Neuronal stem cell (in vitro differentiated cells): ENCODE measurements at regions not wholly inside any gene's neighbourhood (a gene's known extent, or its start where the extent isn't known, plus 50 kb on each side); places are given as distances from the start of the nearest gene placed in this dataset.

Source experiments
- DNase-seq: peaks from one replicate; pipeline ENCODE4 v3.0.0-alpha.2; 2013; ENCODE audit warnings: low spot score
- H2AFZ ChIP-seq: one replicate; pipeline ENCODE4 v1.6.1; 2013; ENCODE audit warnings: mild to moderate bottlenecking, low read length, inconsistent platforms
- H2AK5ac ChIP-seq: 2 replicates; pipeline ENCODE4 v1.6.1; 2013; ENCODE audit warnings: low read depth, mild to moderate bottlenecking, inconsistent platforms, low read length, moderate library complexity, mixed read lengths
- H2BK120ac ChIP-seq: 2 replicates; pipeline ENCODE4 v1.6.1; 2013; ENCODE audit warnings: low read depth, mild to moderate bottlenecking, inconsistent platforms, low read length, moderate library complexity, mixed read lengths
- H2BK12ac ChIP-seq: one replicate; pipeline ENCODE4 v1.6.1; 2013; ENCODE audit warnings: low read length, inconsistent platforms
- H2BK15ac ChIP-seq: 2 replicates; pipeline ENCODE4 v1.6.1; 2013; ENCODE audit warnings: mild to moderate bottlenecking, low read length, inconsistent platforms, mixed read lengths
- H2BK5ac ChIP-seq: one replicate; pipeline ENCODE4 v1.6.1; 2013; ENCODE audit warnings: inconsistent platforms, mild to moderate bottlenecking, low read length, moderate library complexity
- H3K14ac ChIP-seq: one replicate; pipeline ENCODE4 v1.6.1; 2013; ENCODE audit warnings: low read length, inconsistent platforms
- H3K18ac ChIP-seq: 2 replicates; pipeline ENCODE4 v1.6.1; 2013; ENCODE audit warnings: low read length, inconsistent platforms
- H3K23ac ChIP-seq: 2 replicates; pipeline ENCODE4 v1.6.1; 2013; ENCODE audit warnings: low read depth, mild to moderate bottlenecking, mixed read lengths, low read length, inconsistent platforms; ENCODE audit not compliant: poor library complexity
- H3K27ac ChIP-seq: replicated peaks from 3 replicates; pipeline ENCODE4 v1.5.1; 2013; ENCODE audit warnings: low read length, inconsistent platforms
- H3K27me3 ChIP-seq, 3 experiments: 2 replicates each; pipeline ENCODE4 v1.6.1; 2013; ENCODE audit warnings: low read length in 3 of 3, mild to moderate bottlenecking in 2 of 3, inconsistent platforms in 1 of 3, low read depth in 1 of 3, mixed read lengths in 1 of 3, moderate library complexity in 1 of 3; ENCODE audit not compliant: control insufficient read depth in 3 of 3, insufficient read depth in 3 of 3
- H3K36me3 ChIP-seq, 2 donors: replicated peaks in 1 of 2; 2 replicates each; pipeline ENCODE4 v1.6.1; 2013; ENCODE audit warnings: low read length in 2 of 2; ENCODE audit not compliant: control insufficient read depth in 2 of 2, insufficient read depth in 2 of 2
- H3K4ac ChIP-seq: 2 replicates; pipeline ENCODE4 v1.6.1; 2013; ENCODE audit warnings: inconsistent platforms, mild to moderate bottlenecking, low read length, moderate library complexity
- H3K4me1 ChIP-seq, 2 donors: 1 replicate in 1 of 2; 2 replicates in 1 of 2; pipeline ENCODE4 v1.6.1; 2013; ENCODE audit warnings: low read length in 2 of 2, low read depth in 1 of 2; ENCODE audit not compliant: control insufficient read depth in 2 of 2, insufficient read depth in 1 of 2
- H3K4me2 ChIP-seq: one replicate; pipeline ENCODE4 v1.6.1; 2013; ENCODE audit warnings: mild to moderate bottlenecking, low read length, inconsistent platforms; ENCODE audit not compliant: insufficient read depth, poor library complexity, severe bottlenecking
- H3K4me3 ChIP-seq, 2 donors: 2 replicates each; pipeline ENCODE4 v1.5.1; 2013; ENCODE audit warnings: low read length in 2 of 2, mild to moderate bottlenecking in 2 of 2, inconsistent platforms in 1 of 2, moderate library complexity in 1 of 2
- H3K79me1 ChIP-seq: one replicate; pipeline ENCODE4 v1.6.1; 2013; ENCODE audit warnings: low read depth, mild to moderate bottlenecking, inconsistent platforms, low read length, moderate library complexity
- H3K9ac ChIP-seq: one replicate; pipeline ENCODE4 v1.6.1; 2013; ENCODE audit warnings: mild to moderate bottlenecking, low read depth, low read length, inconsistent platforms; ENCODE audit not compliant: poor library complexity
- H3K9me3 ChIP-seq, 2 donors: replicated peaks in 1 of 2; 2 replicates each; pipeline versions ENCODE3 to v1.6.1; 2013; ENCODE audit warnings: low read length in 2 of 2, mild to moderate bottlenecking in 2 of 2, inconsistent platforms in 1 of 2, low read depth in 1 of 2, mixed read lengths in 1 of 2, moderate library complexity in 1 of 2; ENCODE audit not compliant: control insufficient read depth in 2 of 2, insufficient read depth in 1 of 2
- H4K8ac ChIP-seq: one replicate; pipeline ENCODE4 v1.6.1; 2013; ENCODE audit warnings: low read depth, mild to moderate bottlenecking, inconsistent platforms, low read length, moderate library complexity
- H4K91ac ChIP-seq: one replicate; pipeline ENCODE4 v1.6.1; 2013; ENCODE audit warnings: low read length, low read depth, mild to moderate bottlenecking, inconsistent platforms; ENCODE audit not compliant: poor library complexity
- WGBS, 2 donors: extraction: QIAGEN DNeasy Blood & Tissue Kit; methylation state at CpG; one replicate each; pipeline ENCODE4 v1.1.7; 2013; ENCODE audit warnings: missing lambda C conversion rate in 2 of 2, mixed read lengths in 1 of 2; ENCODE audit not compliant: insufficient read length in 2 of 2, insufficient replicate concordance in 1 of 2; ENCODE audit errors: extremely low coverage in 2 of 2; 5-methylcytosine and 5-hydroxymethylcytosine counted together

- Histone ChIP-seq H2BK15ac (no peak overlapping the region), H3K23ac (no peak overlapping the region), H2BK120ac (no peak overlapping the region), H3K9me3 (no peaks in the 10 kb centered on the region), H2AFZ (no peak overlapping the region), H3K27ac (no peak overlapping the region), H2AK5ac (no peak overlapping the region), H3K27me3 (no peaks in the 10 kb centered on the region), H3K4me2 (no peak overlapping the region), H3K4ac (no peak overlapping the region), H3K79me1 (no peaks in the 10 kb centered on the region), H3K14ac (no peak overlapping the region), H2BK5ac (no peak overlapping the region), H3K18ac (no peak overlapping the region), H4K91ac (no peak overlapping the region), H3K36me3 (no peaks in the 10 kb centered on the region), H3K4me1 (no peaks in the 10 kb centered on the region), H2BK12ac (no peak overlapping the region), H3K4me3 (no peak overlapping the region), H4K8ac (no peak overlapping the region), H3K9ac (no peak overlapping the region)
- DNase-seq = no peak
Measured at GRCh38 chr2:125850541-125850940, 805.4 kb upstream of the GYPC start.

GRCh38 chr2:125852364-125852763, 803.6 kb upstream of the GYPC start:
- Histone ChIP-seq H3K4me3 (no peak overlapping the region), H4K91ac (no peak overlapping the region), H3K18ac (no peak overlapping the region), H3K4ac (no peak overlapping the region), H2BK15ac (no peak overlapping the region), H3K27ac (no peak overlapping the region), H2AK5ac (no peak overlapping the region), H2AFZ (peak overlapping the region; percentile 64), H3K79me1 (no peaks in the 10 kb centered on the region), H4K8ac (no peak overlapping the region), H3K4me2 (no peak overlapping the region), H3K9me3 (no peaks in the 10 kb centered on the region), H3K23ac (no peak overlapping the region), H2BK5ac (no peak overlapping the region), H2BK120ac (no peak overlapping the region), H3K4me1 (no peaks in the 10 kb centered on the region), H2BK12ac (no peak overlapping the region), H3K36me3 (no peaks in the 10 kb centered on the region), H3K9ac (no peak overlapping the region), H3K27me3 (no peaks in the 10 kb centered on the region), H3K14ac (no peak overlapping the region)
- DNase-seq = no peak
- WGBS, 2 donors = no CpG with 5 or more reads among the region's 1 CpG

DNA sequence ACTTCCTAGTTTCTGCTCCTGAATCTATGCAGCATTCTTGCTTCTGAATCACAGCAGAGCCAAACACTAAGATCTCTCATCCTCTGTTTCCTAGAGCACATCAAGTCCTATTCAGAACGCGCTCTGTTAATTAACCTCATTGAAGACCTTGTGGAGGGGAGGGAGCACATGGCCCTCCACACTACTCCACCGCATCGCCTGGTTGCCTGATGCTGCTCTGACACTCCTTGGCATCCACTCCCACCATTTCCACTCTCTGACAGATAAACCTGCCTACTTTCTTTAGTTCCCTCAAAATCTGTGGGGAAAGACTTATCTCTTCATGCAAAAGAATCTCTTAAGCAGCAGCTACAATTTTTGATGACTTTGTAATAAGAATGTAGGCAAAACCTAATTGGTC, 802.3 kb upstream of the GYPC start:
- Histone ChIP-seq H2AFZ (no peak overlapping the region), H2BK120ac (no peak overlapping the region), H4K8ac (no peak overlapping the region)

GRCh38 chr2:125855204-125855603, 800.8 kb upstream of the GYPC start:
- H2BK12ac ChIP-seq = no peak overlapping the region

More for the DNA sequence above, 802.3 kb upstream of the GYPC start:
- Histone ChIP-seq H3K36me3 (no peaks in the 10 kb centered on the region), H3K23ac (no peak overlapping the region), H3K4me3 (no peak overlapping the region), H3K9ac (no peak overlapping the region), H3K14ac (no peak overlapping the region), H3K4ac (no peak overlapping the region), H2BK5ac (no peak overlapping the region), H3K79me1 (no peaks in the 10 kb centered on the region), H2BK12ac (no peak overlapping the region), H2BK15ac (no peak overlapping the region), H4K91ac (no peak overlapping the region), H3K4me2 (no peak overlapping the region), H3K18ac (no peak overlapping the region), H3K27me3 (no peaks in the 10 kb centered on the region), H3K27ac (no peak overlapping the region), H2AK5ac (no peak overlapping the region), H3K9me3 (no peaks in the 10 kb centered on the region), H3K4me1 (peaks cover 0 to 8% of the 10 kb centered on the region in 2 donors)
- no peak for DNase-seq
- WGBS, 2 donors = no CpG with 5 or more reads among the region's 4 CpGs

More at GRCh38 chr2:125855204-125855603, 800.8 kb upstream of the GYPC start:
- Histone ChIP-seq H3K27ac (no peak overlapping the region), H4K8ac (no peak overlapping the region), H3K4me3 (no peak overlapping the region), H3K4me2 (no peak overlapping the region), H2BK5ac (no peak overlapping the region), H3K79me1 (no peaks in the 10 kb centered on the region), H2BK120ac (no peak overlapping the region), H2BK15ac (no peak overlapping the region), H2AK5ac (no peak overlapping the region), H3K4me1 (peaks cover 0 to 12% of the 10 kb centered on the region in 2 donors), H3K23ac (no peak overlapping the region), H4K91ac (no peak overlapping the region), H3K9me3 (no peaks in the 10 kb centered on the region), H3K27me3 (no peaks in the 10 kb centered on the region), H3K4ac (no peak overlapping the region), H3K36me3 (no peaks in the 10 kb centered on the region), H2AFZ (no peak overlapping the region), H3K14ac (no peak overlapping the region), H3K18ac (no peak overlapping the region), H3K9ac (no peak overlapping the region)
- DNase-seq = no peak
- WGBS, 2 donors = no CpG with 5 or more reads among the region's 3 CpGs
